CD14-positive monocyte (primary cell): ENCODE measurements at regions not wholly inside any gene's neighbourhood (a gene's known extent, or its start where the extent isn't known, plus 50 kb on each side); places are given as distances from the start of the nearest gene placed in this dataset.

Source experiments
- DNase-seq, 3 donors: peaks; one replicate each; pipeline ENCODE4 v3.0.0-alpha.2; 2011 to 2022
- H2AFZ ChIP-seq: 2 replicates; pipeline ENCODE4 v1.6.0; 2012; ENCODE audit warnings: mild to moderate bottlenecking, low read depth, low read length, inconsistent platforms; ENCODE audit not compliant: insufficient read depth, poor library complexity, severe bottlenecking
- H3K27ac ChIP-seq, 2 donors: 1 replicate in 1 of 2; 2 replicates in 1 of 2; pipeline ENCODE4 v1.5.1; 2012 to 2013; ENCODE audit warnings: low read length in 2 of 2, control low read depth in 1 of 2, inconsistent platforms in 1 of 2, low read depth in 1 of 2, mild to moderate bottlenecking in 1 of 2
- H3K27me3 ChIP-seq, 2 donors: one replicate each; pipeline versions ENCODE4 v1.6.0 to v1.6.1; 2011 to 2013; ENCODE audit warnings: low read length in 2 of 2; ENCODE audit not compliant: control insufficient read depth in 2 of 2, insufficient read depth in 2 of 2
- H3K36me3 ChIP-seq, 2 donors: replicated peaks in 1 of 2; 1 replicate in 1 of 2; 2 replicates in 1 of 2; pipeline versions ENCODE4 v1.5.1 to v1.6.1; 2012 to 2013; ENCODE audit warnings: low read length in 2 of 2, control low read depth in 1 of 2, inconsistent platforms in 1 of 2, mild to moderate bottlenecking in 1 of 2; ENCODE audit not compliant: insufficient read depth in 2 of 2, control insufficient read depth in 1 of 2
- H3K4me1 ChIP-seq, 2 donors: 1 replicate in 1 of 2; 2 replicates in 1 of 2; pipeline versions ENCODE4 v1.5.1 to v1.6.1; 2012 to 2013; ENCODE audit warnings: low read length in 2 of 2, control low read depth in 1 of 2, inconsistent platforms in 1 of 2, mild to moderate bottlenecking in 1 of 2, moderate library complexity in 1 of 2; ENCODE audit not compliant: insufficient read depth in 2 of 2, control insufficient read depth in 1 of 2
- H3K4me2 ChIP-seq: replicated peaks from 2 replicates; pipeline ENCODE3; 2012; ENCODE audit warnings: low read length, moderate library complexity, mild to moderate bottlenecking; ENCODE audit not compliant: poor library complexity, severe bottlenecking; ENCODE audit errors: extremely low read depth
- H3K4me3 ChIP-seq, 3 experiments: fragments of 200-600 bp in 1 of 3; sonication (generic) in 1 of 3; replicated peaks in 1 of 3; 1 replicate in 2 of 3; 2 replicates in 1 of 3; pipeline ENCODE4 v1.5.1; 2011 to 2013; ENCODE audit warnings: low read length in 3 of 3, mild to moderate bottlenecking in 3 of 3, control low read depth in 2 of 3, low read depth in 2 of 3, inconsistent platforms in 1 of 3, moderate library complexity in 1 of 3
- H3K79me2 ChIP-seq: 2 replicates; pipeline ENCODE4 v1.6.0; 2012; ENCODE audit warnings: mild to moderate bottlenecking, control low read depth, inconsistent platforms, low read length, moderate library complexity; ENCODE audit not compliant: insufficient read depth
- H3K9ac ChIP-seq: 2 replicates; pipeline ENCODE4 v1.6.0; 2017; ENCODE audit warnings: low read length, mild to moderate bottlenecking; ENCODE audit not compliant: insufficient read depth, poor library complexity, severe bottlenecking
- H3K9me3 ChIP-seq, 2 donors: replicated peaks in 1 of 2; 1 replicate in 1 of 2; 2 replicates in 1 of 2; pipeline versions ENCODE4 v1.5.1 to v1.6.1; 2012 to 2013; ENCODE audit warnings: low read length in 2 of 2, control low read depth in 1 of 2; ENCODE audit not compliant: control insufficient read depth in 1 of 2, insufficient read depth in 1 of 2
- H4K20me1 ChIP-seq: 2 replicates; pipeline ENCODE4 v1.6.0; 2012; ENCODE audit warnings: mild to moderate bottlenecking, low read length, control low read depth, moderate library complexity; ENCODE audit not compliant: insufficient read depth
- H3K27ac Mint-ChIP-seq, 7 donors: one replicate each; pipeline ENCODE4 v1.8.0; 2020; ENCODE audit warnings: mild to moderate bottlenecking in 7 of 7, mixed read lengths in 7 of 7, moderate library complexity in 6 of 7, inconsistent platforms in 2 of 7
- H3K27me3 Mint-ChIP-seq, 3 donors: one replicate each; pipeline ENCODE4 v1.8.0; 2021 to 2022; ENCODE audit warnings: low read depth in 3 of 3, mild to moderate bottlenecking in 3 of 3, mixed read lengths in 3 of 3, moderate library complexity in 3 of 3, inconsistent platforms in 1 of 3
- H3K36me3 Mint-ChIP-seq, 2 donors: one replicate each; pipeline ENCODE4 v1.8.0; 2020; ENCODE audit warnings: mixed read lengths in 2 of 2, inconsistent platforms in 1 of 2, mild to moderate bottlenecking in 1 of 2
- H3K4me1 Mint-ChIP-seq: one replicate; pipeline ENCODE4 v1.8.0; 2020; ENCODE audit warnings: mild to moderate bottlenecking, mixed read lengths
- H3K4me3 Mint-ChIP-seq, 2 donors: one replicate each; pipeline ENCODE4 v1.8.0; 2020; ENCODE audit warnings: mild to moderate bottlenecking in 2 of 2, mixed read lengths in 2 of 2, moderate library complexity in 1 of 2
- H3K9me3 Mint-ChIP-seq, 7 donors: one replicate each; pipeline ENCODE4 v1.8.0; 2020 to 2022; ENCODE audit warnings: mixed read lengths in 7 of 7, mild to moderate bottlenecking in 6 of 7, moderate library complexity in 6 of 7, inconsistent platforms in 2 of 7
- CTCF ChIP-seq: fragments of 200-600 bp; IDR thresholded peaks from one replicate; pipeline ENCODE4 v1.8.0; 2022; ENCODE audit warnings: antibody characterized with exemption, mild to moderate bottlenecking
- WGBS: methylation state at CpG from one replicate; pipeline ENCODE4 v1.1.5; 2013; ENCODE audit warnings: missing lambda C conversion rate; ENCODE audit not compliant: insufficient coverage; 5-methylcytosine and 5-hydroxymethylcytosine counted together
- intact Hi-C, 2 donors: fragments of 100-400 bp; cut with micrococcal nuclease; formaldehyde crosslinking; loops; one replicate each; pipeline versions ENCODE4 v1.15.0 to v1.15.1; 2023

GRCh38 chrX:125262836-125263235 is 56.8 kb upstream of the TEX13C start:
- H3K36me3 ChIP-seq: no peaks in the 10 kb centered on the region
- no peak overlapping the region for H3K4me3 Mint-ChIP-seq
- H2AFZ ChIP-seq: no peak overlapping the region
- H3K9ac ChIP-seq: no peak overlapping the region
- no peak for TF ChIP-seq CTCF
- no peak overlapping the region for H3K27ac Mint-ChIP-seq
- no peaks in the 10 kb centered on the region for H3K36me3 Mint-ChIP-seq
- no peaks in the 10 kb centered on the region for H3K27me3 Mint-ChIP-seq
- intact Hi-C loops: no loop called here
- DNase-seq: no peak
- no peaks in the 10 kb centered on the region for H3K79me2 ChIP-seq
- no peaks in the 10 kb centered on the region for H3K27me3 ChIP-seq
- H3K4me2 ChIP-seq: no peak overlapping the region
- peaks cover 7 to 9% of the 10 kb centered on the region in 2 donors for H3K9me3 ChIP-seq
- H4K20me1 ChIP-seq: no peaks in the 10 kb centered on the region
- no peak overlapping the region for H3K4me3 ChIP-seq
- peaks cover 0 to 5% of the 10 kb centered on the region in 2 donors for H3K4me1 ChIP-seq
- no peak overlapping the region for H3K27ac ChIP-seq
- H3K4me1 Mint-ChIP-seq: peaks cover 2% of the 10 kb centered on the region
- peaks cover 4 to 15% (median 10%) of the 10 kb centered on the region in 7 donors for H3K9me3 Mint-ChIP-seq
- WGBS: 60% methylated on average over 1 of the region's 6 CpGs

DNA sequence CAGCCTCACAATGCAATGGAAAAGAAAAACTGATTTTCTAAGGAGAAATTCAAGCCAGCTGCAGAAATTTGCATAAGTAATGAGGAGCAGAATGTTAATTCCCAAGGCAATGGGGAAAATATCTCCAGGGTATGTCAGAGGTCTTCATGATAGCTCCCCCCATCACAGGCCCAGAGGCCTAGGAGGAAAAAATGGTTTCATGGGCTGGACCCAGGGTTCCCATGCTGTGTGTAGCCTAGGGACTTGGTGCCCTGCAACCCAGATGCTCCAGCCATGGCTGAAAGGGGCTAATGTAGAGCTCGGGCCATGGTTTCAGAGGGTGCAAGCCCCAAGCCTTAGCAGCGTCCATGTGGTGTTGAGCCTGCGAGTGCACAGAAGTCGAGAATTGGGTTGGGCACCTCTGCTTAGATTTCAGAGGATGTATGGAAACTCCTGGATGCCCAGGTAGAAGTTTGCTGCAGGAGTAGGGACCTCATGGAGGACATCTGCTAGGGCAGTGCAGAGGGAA is 53.5 kb upstream of the TEX13C start:
- H3K27ac Mint-ChIP-seq: no peak overlapping the region
- H3K9me3 ChIP-seq: peaks cover 7 to 9% of the 10 kb centered on the region in 2 donors
- H3K36me3 Mint-ChIP-seq: no peaks in the 10 kb centered on the region
- no peak for DNase-seq
- no peak overlapping the region for H2AFZ ChIP-seq
- no peak overlapping the region for H3K4me3 ChIP-seq
- no peaks in the 10 kb centered on the region for H3K79me2 ChIP-seq
- peaks cover 4 to 15% (median 10%) of the 10 kb centered on the region in 7 donors for H3K9me3 Mint-ChIP-seq
- H3K4me3 Mint-ChIP-seq: no peak overlapping the region
- 91% methylated on average over 3 of the region's 4 CpGs for WGBS
- H3K27ac ChIP-seq: no peak overlapping the region
- H3K9ac ChIP-seq: no peak overlapping the region
- H3K27me3 Mint-ChIP-seq: no peaks in the 10 kb centered on the region
- no peaks in the 10 kb centered on the region for H3K36me3 ChIP-seq
- H3K4me1 Mint-ChIP-seq: no peaks in the 10 kb centered on the region
- H3K27me3 ChIP-seq: no peaks in the 10 kb centered on the region
- no peaks in the 10 kb centered on the region for H3K4me1 ChIP-seq
- no peak overlapping the region for H3K4me2 ChIP-seq
- TF ChIP-seq CTCF: no peak
- no peaks in the 10 kb centered on the region for H4K20me1 ChIP-seq
- intact Hi-C loops: no loop called here
